HFF-Myc (cell line): ENCODE measurements at regions not wholly inside any gene's neighbourhood (a gene's known extent, or its start where the extent isn't known, plus 50 kb on each side); places are given as distances from the start of the nearest gene placed in this dataset.

Experiments used
- DNase-seq: peaks from one replicate; pipeline ENCODE4 v3.0.0-alpha.2; 2011; ENCODE audit warnings: low read depth; ENCODE audit errors: extremely low read depth
- H3K4me3 ChIP-seq: replicated peaks from 2 replicates; pipeline ENCODE4 v1.5.1; 2011; ENCODE audit warnings: low read depth, mild to moderate bottlenecking, control low read depth, low read length
- CTCF ChIP-seq: IDR thresholded peaks from 2 replicates; pipeline ENCODE4 v1.5.1; 2012; ENCODE audit warnings: mild to moderate bottlenecking, low read depth, low read length, control low read depth; ENCODE audit errors: missing control alignments

GRCh38 chr15:69666921-69667811 is 214.5 kb downstream of the RPLP1 start:
- TF ChIP-seq CTCF, result no peak
- no peak overlapping the region for H3K4me3 ChIP-seq
- DNase-seq, result no peak

GRCh38 chr15:69668039-69668705 is 215.6 kb downstream of the RPLP1 start:
- no peak for TF ChIP-seq CTCF
- DNase-seq, result no peak
- no peak overlapping the region for H3K4me3 ChIP-seq

- DNase-seq, result no peak
- no peak overlapping the region for H3K4me3 ChIP-seq
- no peak for TF ChIP-seq CTCF
These were observed 216.3 kb downstream of the RPLP1 start for GRCh38 chr15:69668963-69669362.

- DNase-seq, result no peak
- TF ChIP-seq CTCF, result no peak
- no peak overlapping the region for H3K4me3 ChIP-seq
These were observed 216.8 kb downstream of the RPLP1 start for GRCh38 chr15:69669446-69669845.

GRCh38 chr15:69673291-69673881 is 220.8 kb downstream of the RPLP1 start:
- no peak overlapping the region for H3K4me3 ChIP-seq
- no peak for TF ChIP-seq CTCF
- DNase-seq, result no peak

GRCh38 chr15:69675731-69676130 is 223.1 kb downstream of the RPLP1 start:
- no peak overlapping the region for H3K4me3 ChIP-seq
- no peak for DNase-seq
- no peak for TF ChIP-seq CTCF
